GM18505 (cell line): ENCODE measurements at regions not wholly inside any gene's neighbourhood (a gene's known extent, or its start where the extent isn't known, plus 50 kb on each side); places are given as distances from the start of the nearest gene placed in this dataset.

Experiments
- ATAC-seq: cut with Tn5 transposase; IDR thresholded peaks from one replicate; pipeline ENCODE4 v1.9.1; 2021; ENCODE audit not compliant: unreplicated experiment
- POLR2A ChIP-seq: IDR thresholded peaks from 4 replicates; pipeline ENCODE4 v1.6.1; 2011; ENCODE audit warnings: borderline replicate concordance; ENCODE audit not compliant: insufficient read depth, insufficient read length; ENCODE audit errors: extremely low read depth

DNA sequence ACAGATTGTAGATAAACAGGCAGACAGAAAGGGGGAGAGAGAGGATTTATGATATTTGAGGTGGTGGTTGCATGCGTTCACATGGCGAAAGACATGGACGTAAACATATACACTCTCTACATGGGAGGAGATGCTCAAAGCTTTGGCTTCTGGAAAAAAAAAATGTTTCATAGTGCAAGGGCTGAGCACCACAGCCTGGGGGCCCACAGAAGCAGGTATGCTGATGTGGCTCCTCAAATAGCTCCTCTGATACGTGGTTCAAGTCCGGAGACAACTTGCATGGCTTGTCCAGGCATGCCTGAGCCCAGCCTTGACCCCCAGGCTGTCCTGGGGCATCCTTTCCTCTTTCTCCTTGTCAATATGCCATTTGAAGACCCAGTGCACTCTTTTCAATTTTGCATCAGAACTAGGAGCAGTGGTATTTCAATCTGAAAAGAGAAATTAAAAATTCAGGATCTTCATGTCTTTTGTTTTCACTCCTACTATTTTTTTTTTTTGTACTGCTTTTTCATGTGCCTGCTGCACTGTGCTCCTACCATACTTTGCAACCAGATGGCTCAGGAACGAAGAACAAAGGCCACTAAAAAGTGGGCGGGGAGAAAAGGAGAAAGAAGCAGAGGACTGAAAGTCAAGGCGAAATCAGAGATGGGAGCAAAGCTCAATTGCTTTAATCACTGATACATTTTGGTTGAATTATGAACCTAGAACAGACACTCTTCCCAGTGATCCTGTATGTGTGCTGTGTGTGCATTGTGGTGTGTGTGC, 495.7 kb upstream of the TCF4 start:
- no peak for TF ChIP-seq POLR2A
- ATAC-seq, result no peak

- TF ChIP-seq POLR2A, result no peak
- ATAC-seq, result no peak
Measured at GRCh38 chr18:56083097-56083521, 495.1 kb upstream of the TCF4 start.

- no peak for TF ChIP-seq POLR2A
- ATAC-seq, result no peak
Measured at GRCh38 chr18:56076723-56077122, 488.7 kb upstream of the TCF4 start.

- no peak for ATAC-seq
- TF ChIP-seq POLR2A, result no peak
Measured at GRCh38 chr18:56068701-56069100, 480.7 kb upstream of the TCF4 start.

GRCh38 chr18:56067969-56068671, 480.1 kb upstream of the TCF4 start:
- TF ChIP-seq POLR2A, result no peak
- ATAC-seq, result no peak

- no peak for ATAC-seq
- no peak for TF ChIP-seq POLR2A
Measured at GRCh38 chr18:56067214-56067894, 479.4 kb upstream of the TCF4 start.

DNA sequence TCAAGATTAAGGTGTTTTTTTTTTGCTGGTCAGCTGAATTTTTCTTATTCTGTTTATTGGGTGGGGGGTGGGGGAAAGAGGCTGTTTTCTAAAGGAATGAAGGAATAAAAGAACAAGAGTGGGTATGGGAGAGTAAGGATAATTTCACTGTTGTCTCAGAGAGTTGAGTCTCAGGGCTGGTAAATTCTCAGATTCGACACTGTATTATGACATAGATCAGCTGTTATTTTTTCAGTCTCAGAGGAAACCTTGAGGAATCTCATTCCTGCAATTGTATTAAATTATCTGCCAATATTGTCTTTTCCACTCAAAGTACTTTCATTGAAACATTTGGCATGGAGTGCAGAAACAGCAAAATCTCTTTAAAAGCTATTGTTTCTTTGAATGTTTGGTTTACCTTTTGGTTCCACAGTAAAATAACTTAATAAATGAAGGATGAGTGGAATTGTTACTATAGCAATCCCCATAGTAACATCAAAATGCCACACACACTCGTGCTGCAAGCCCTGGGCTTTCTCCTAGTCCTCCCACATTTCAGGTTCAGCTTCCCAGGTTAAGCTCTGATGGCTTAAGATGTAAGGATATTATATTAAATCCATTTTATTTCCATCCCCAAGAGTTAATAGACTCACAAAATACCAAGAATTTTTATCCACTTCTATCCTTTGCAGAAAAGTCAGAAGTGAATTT, 478.7 kb upstream of the TCF4 start:
- no peak for ATAC-seq
- TF ChIP-seq POLR2A, result no peak

- TF ChIP-seq POLR2A, result no peak
- ATAC-seq, result no peak
Measured at GRCh38 chr18:56065086-56065485, 477.1 kb upstream of the TCF4 start.

GRCh38 chr18:56062931-56063330, 474.9 kb upstream of the TCF4 start:
- no peak for TF ChIP-seq POLR2A
- no peak for ATAC-seq

- no peak for ATAC-seq
- TF ChIP-seq POLR2A, result no peak
Measured at GRCh38 chr18:56060967-56061541, 473.1 kb upstream of the TCF4 start.

DNA sequence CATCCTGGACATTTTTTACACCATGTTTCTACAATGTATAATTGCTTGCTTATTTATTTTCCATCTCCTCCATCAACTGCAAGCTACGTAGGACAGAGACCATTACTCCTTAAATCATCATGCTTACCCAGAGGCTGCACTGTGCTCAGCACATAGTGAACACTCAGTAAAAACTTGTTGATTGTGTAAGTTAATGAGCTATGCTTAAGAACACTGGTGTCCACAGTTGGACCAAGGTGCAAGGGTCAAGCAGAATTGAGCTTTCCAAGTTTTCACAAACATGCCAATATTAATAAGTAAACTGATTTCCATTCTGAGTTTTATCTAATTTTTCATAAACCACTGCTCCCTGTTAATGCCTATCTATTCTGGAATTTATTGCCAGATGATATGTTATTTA, 464.2 kb upstream of the TCF4 start:
- ATAC-seq, result no peak
- no peak for TF ChIP-seq POLR2A

DNA sequence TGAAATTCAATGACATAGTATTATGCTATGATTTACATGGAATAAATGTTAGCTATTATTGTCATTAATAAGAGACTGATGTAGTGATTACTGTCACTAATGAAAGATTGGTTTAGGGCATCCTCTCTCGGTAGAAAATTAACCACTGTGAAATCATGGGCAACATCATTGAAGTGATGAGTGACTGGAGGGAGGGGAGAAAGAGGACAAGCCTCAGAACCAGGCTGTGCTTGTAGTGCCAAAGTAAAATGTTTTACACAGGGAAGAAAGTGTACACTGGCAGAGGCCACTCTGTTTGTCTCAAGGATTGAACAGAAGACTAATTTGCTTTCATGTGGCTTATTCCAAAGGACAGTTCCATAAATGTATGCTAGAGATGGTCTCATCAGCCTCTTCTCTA, 456.2 kb upstream of the TCF4 start:
- no peak for ATAC-seq
- TF ChIP-seq POLR2A, result no peak

- ATAC-seq, result no peak
- no peak for TF ChIP-seq POLR2A
Measured at GRCh38 chr18:56043641-56044061, 455.7 kb upstream of the TCF4 start.
